Neural progenitor cell (in vitro differentiated cells): ENCODE measurements at regions not wholly inside any gene's neighbourhood (a gene's known extent, or its start where the extent isn't known, plus 50 kb on each side); places are given as distances from the start of the nearest gene placed in this dataset.

ENCODE experiments used
- CTCF ChIP-seq: fragments of 200-600 bp; sonication (generic); IDR thresholded peaks from 2 replicates; pipeline ENCODE4 v1.5.1; 2017; ENCODE audit warnings: antibody characterized with exemption, mild to moderate bottlenecking
- EZH2phosphoT487 ChIP-seq: fragments of 200-600 bp; sonication (generic); IDR thresholded peaks from 2 replicates; pipeline ENCODE4 v1.6.1; 2017; ENCODE audit warnings: antibody characterized with exemption

- no peak for TF ChIP-seq EZH2phosphoT487
- no peak for TF ChIP-seq CTCF
Observed at GRCh38 chr17:83000738-83001137, 78.7 kb upstream of the METRNL start.
